ENCODE measurements at regions not wholly inside any gene's neighbourhood (a gene's known extent, or its start where the extent isn't known, plus 50 kb on each side); places are given as distances from the start of the nearest gene placed in this dataset.

DNA sequence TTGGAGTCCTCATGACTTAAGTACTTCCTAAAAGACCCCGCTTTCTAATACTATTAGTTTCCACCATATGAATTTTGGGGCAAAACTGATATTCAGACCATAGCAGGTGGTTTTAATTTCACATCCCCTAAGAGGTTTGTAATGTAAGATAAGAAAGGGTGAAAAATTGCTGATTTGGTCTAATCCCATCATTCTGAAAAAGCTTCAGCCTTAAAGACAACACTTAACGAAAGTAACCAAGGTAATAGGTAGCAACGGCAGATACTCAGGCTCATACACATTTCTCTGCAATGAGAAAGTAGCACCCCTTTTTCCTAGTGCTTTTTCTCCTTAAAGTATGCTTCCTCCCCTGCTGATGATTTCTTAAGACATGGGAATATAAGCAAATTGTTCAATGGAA lies 376.9 kb upstream of the LYPLAL1 start:
- no peaks in the 10 kb centered on the region for H3K79me2 ChIP-seq (ENCODE audit: insufficient read depth, low read length)
- TF ChIP-seq, protein P1, sequence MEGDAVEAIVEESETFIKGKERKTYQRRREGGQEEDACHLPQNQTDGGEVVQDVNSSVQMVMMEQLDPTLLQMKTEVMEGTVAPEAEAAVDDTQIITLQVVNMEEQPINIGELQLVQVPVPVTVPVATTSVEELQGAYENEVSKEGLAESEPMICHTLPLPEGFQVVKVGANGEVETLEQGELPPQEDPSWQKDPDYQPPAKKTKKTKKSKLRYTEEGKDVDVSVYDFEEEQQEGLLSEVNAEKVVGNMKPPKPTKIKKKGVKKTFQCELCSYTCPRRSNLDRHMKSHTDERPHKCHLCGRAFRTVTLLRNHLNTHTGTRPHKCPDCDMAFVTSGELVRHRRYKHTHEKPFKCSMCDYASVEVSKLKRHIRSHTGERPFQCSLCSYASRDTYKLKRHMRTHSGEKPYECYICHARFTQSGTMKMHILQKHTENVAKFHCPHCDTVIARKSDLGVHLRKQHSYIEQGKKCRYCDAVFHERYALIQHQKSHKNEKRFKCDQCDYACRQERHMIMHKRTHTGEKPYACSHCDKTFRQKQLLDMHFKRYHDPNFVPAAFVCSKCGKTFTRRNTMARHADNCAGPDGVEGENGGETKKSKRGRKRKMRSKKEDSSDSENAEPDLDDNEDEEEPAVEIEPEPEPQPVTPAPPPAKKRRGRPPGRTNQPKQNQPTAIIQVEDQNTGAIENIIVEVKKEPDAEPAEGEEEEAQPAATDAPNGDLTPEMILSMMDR (IDR thresholded peaks at IDR 0.05; ENCODE audit: insufficient read depth, low read length, poor library complexity, severe bottlenecking): no peak
- no peak for TF ChIP-seq EZH2phosphoT487 (conservative IDR thresholded peaks at IDR 0.05; ENCODE audit: low read length)

DNA sequence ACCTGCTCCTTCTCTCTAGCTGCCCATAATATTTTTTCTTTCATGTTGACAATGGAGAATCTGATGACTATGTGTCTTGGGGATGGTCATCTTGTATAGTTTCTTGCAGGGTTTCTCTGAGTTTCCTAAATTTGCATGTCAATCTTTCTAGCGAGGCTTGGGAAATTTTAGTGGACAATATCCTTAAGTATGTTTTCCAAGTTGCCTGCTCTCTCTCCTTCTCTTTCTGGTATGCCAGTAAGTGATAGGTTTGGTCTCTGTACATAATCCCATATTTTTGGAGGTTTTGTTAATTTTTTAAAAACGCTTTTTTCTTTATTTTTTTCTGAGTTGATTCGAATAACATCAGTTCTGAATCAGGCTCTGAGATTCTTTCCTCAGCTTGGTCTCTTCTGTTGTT lies 370.9 kb upstream of the LYPLAL1 start:
- no peak overlapping the region for H2AFZ ChIP-seq (ENCODE audit: low read depth, low read length, severe bottlenecking)
- H3K27ac ChIP-seq (ENCODE audit: low read depth, low read length): no peak overlapping the region
- H3K4me3 ChIP-seq (ENCODE audit: insufficient read depth, low read length, poor library complexity, severe bottlenecking): no peak overlapping the region
- H3K4me2 ChIP-seq (ENCODE audit: low read depth, low read length, poor library complexity, severe bottlenecking): no peak overlapping the region
- H4K20me1 ChIP-seq (ENCODE audit: low read depth, low read length): no peaks in the 10 kb centered on the region
- TF ChIP-seq, protein P1 (IDR thresholded peaks at IDR 0.05; ENCODE audit: insufficient read depth, low read length, poor library complexity, severe bottlenecking): no peak
- TF ChIP-seq EZH2phosphoT487 (conservative IDR thresholded peaks at IDR 0.05; ENCODE audit: low read length): no peak
- H3F3A ChIP-seq (ENCODE audit: insufficient read depth): no peaks in the 10 kb centered on the region
- no peaks in the 10 kb centered on the region for H3K9me3 ChIP-seq (ENCODE audit: insufficient read depth, low read length)
- H3K36me3 ChIP-seq (ENCODE audit: low read length): no peaks in the 10 kb centered on the region
- no peaks in the 10 kb centered on the region for H3K9me2 ChIP-seq (replicated peaks; ENCODE audit: insufficient read depth, low read length)
- H3K27me3 ChIP-seq (ENCODE audit: low read length): no peaks in the 10 kb centered on the region
- H3K79me2 ChIP-seq (ENCODE audit: insufficient read depth, low read length): no peaks in the 10 kb centered on the region
- H3K9ac ChIP-seq (ENCODE audit: low read length): no peak overlapping the region

More for the DNA sequence above, 376.9 kb upstream of the LYPLAL1 start:
- Histone ChIP-seq H3K9me2 (replicated peaks; ENCODE audit: insufficient read depth, low read length) (no peaks in the 10 kb centered on the region), H3K4me3 (ENCODE audit: insufficient read depth, low read length, poor library complexity, severe bottlenecking) (no peak overlapping the region), H3F3A (ENCODE audit: insufficient read depth) (no peaks in the 10 kb centered on the region), H3K36me3 (ENCODE audit: low read length) (no peaks in the 10 kb centered on the region), H2AFZ (ENCODE audit: low read depth, low read length, severe bottlenecking) (no peak overlapping the region), H3K9ac (ENCODE audit: low read length) (no peak overlapping the region), H3K4me2 (ENCODE audit: low read depth, low read length, poor library complexity, severe bottlenecking) (no peak overlapping the region), H3K9me3 (ENCODE audit: insufficient read depth, low read length) (no peaks in the 10 kb centered on the region), H4K20me1 (ENCODE audit: low read depth, low read length) (no peaks in the 10 kb centered on the region), H3K27me3 (ENCODE audit: low read length) (no peaks in the 10 kb centered on the region), H3K27ac (ENCODE audit: low read depth, low read length) (no peak overlapping the region)

- Histone ChIP-seq H3K9me2 (replicated peaks; ENCODE audit: insufficient read depth, low read length) (no peaks in the 10 kb centered on the region), H2AFZ (ENCODE audit: low read depth, low read length, severe bottlenecking) (no peak overlapping the region), H4K20me1 (ENCODE audit: low read depth, low read length) (no peaks in the 10 kb centered on the region), H3K27me3 (ENCODE audit: low read length) (no peaks in the 10 kb centered on the region), H3K4me2 (ENCODE audit: low read depth, low read length, poor library complexity, severe bottlenecking) (no peak overlapping the region), H3K9me3 (ENCODE audit: insufficient read depth, low read length) (no peaks in the 10 kb centered on the region), H3K79me2 (ENCODE audit: insufficient read depth, low read length) (no peaks in the 10 kb centered on the region), H3K36me3 (ENCODE audit: low read length) (no peaks in the 10 kb centered on the region), H3K4me3 (ENCODE audit: insufficient read depth, low read length, poor library complexity, severe bottlenecking) (no peak overlapping the region), H3F3A (ENCODE audit: insufficient read depth) (no peaks in the 10 kb centered on the region), H3K27ac (ENCODE audit: low read depth, low read length) (no peak overlapping the region), H3K9ac (ENCODE audit: low read length) (no peak overlapping the region)
- no peak for TF ChIP-seq EZH2phosphoT487 (conservative IDR thresholded peaks at IDR 0.05; ENCODE audit: low read length)
- TF ChIP-seq, protein P1 (IDR thresholded peaks at IDR 0.05; ENCODE audit: insufficient read depth, low read length, poor library complexity, severe bottlenecking): no peak
Measured at GRCh38 chr1:218803351-218803997, 370.2 kb upstream of the LYPLAL1 start.
